A549 (cell line): ENCODE measurements at regions not wholly inside any gene's neighbourhood (a gene's known extent, or its start where the extent isn't known, plus 50 kb on each side); places are given as distances from the start of the nearest gene placed in this dataset.

Experiments
- ATAC-seq, 2 experiments: fragments of 200-7000 bp in 1 of 2; fragments of >200 bp in 1 of 2; cut with Nextera tagmentation in 1 of 2; cut with Tn5 transposase in 1 of 2; 3 replicates each; pipeline versions ENCODE4 v1.8.0 to v1.9.1; 2018 to 2020; ENCODE audit warnings: mild to moderate bottlenecking in 1 of 2, moderate library complexity in 1 of 2
- CTCF ChIA-PET: fragments of 300-600 bp; sonication (Branson Sonifier 250); formaldehyde crosslinking; extraction: SDS; loops from one replicate; lab custom pipeline; 2021; ENCODE audit warnings: antibody characterized with exemption, inconsistent platforms; lab: Yijun Ruan, JAX
- POLR2A ChIA-PET: fragments of 350-600 bp; formaldehyde crosslinking; extraction: SDS; loops from one replicate; lab custom pipeline; 2021; ENCODE audit warnings: antibody characterized with exemption, inconsistent platforms; lab: Yijun Ruan, JAX
- DNase-seq, 2 experiments: peaks; one replicate each; pipeline versions ENCODE4 v3.0.0 to v3.0.0-alpha.2; 2011 to 2016; ENCODE audit warnings: low read depth in 1 of 2, low spot score in 1 of 2
- FAIRE-seq: peaks from 2 replicates; lab custom pipeline; 2011; peaks lifted over from hg19 to GRCh38; lab: Jason Lieb, UNC
- H3K27ac ChIP-seq, 2 experiments: fragments of >200 bp; sonication (Bioruptor Twin); formaldehyde crosslinking; 3 replicates each; pipeline ENCODE4 v1.5.1; 2016 to 2017
- H3K4me1 ChIP-seq: fragments of >200 bp; sonication (Bioruptor Twin); formaldehyde crosslinking; 3 replicates; pipeline ENCODE4 v1.6.1; 2016
- H3K4me2 ChIP-seq: fragments of >200 bp; sonication (Bioruptor Twin); formaldehyde crosslinking; 3 replicates; pipeline ENCODE4 v1.6.1; 2016
- H3K4me3 ChIP-seq: fragments of >200 bp; sonication (Bioruptor Twin); formaldehyde crosslinking; 3 replicates; pipeline ENCODE4 v1.5.1; 2016
- H3K9me3 ChIP-seq: fragments of >200 bp; sonication (Bioruptor Twin); formaldehyde crosslinking; 3 replicates; pipeline ENCODE4 v1.6.1; 2016
- BCL3 ChIP-seq: fragments of >200 bp; sonication (Bioruptor Twin); formaldehyde crosslinking; IDR thresholded peaks from 3 replicates; pipeline ENCODE4 v1.6.1; 2016
- BHLHE40 ChIP-seq: IDR thresholded peaks from 2 replicates; pipeline ENCODE4 v1.6.1; 2012; ENCODE audit warnings: low read depth, low read length, inconsistent platforms
- CHD4 ChIP-seq: fragments of 200-600 bp; sonication (generic); IDR thresholded peaks from 2 replicates; pipeline ENCODE4 v1.6.1; 2016; ENCODE audit warnings: antibody characterized with exemption, mild to moderate bottlenecking, borderline replicate concordance
- EHF ChIP-seq: fragments of 250-450 bp; sonication (Bioruptor Pico); IDR thresholded peaks from 2 replicates; pipeline ENCODE4 v1.5.0; 2020; ENCODE audit warnings: mild to moderate bottlenecking
- ELK1 ChIP-seq: fragments of 150-350 bp; IDR thresholded peaks from 2 replicates; pipeline ENCODE4 v1.6.1; 2014; ENCODE audit warnings: low read depth, mild to moderate bottlenecking, low read length
- EP300 ChIP-seq, 2 experiments: fragments of >200 bp; sonication (Bioruptor Twin); formaldehyde crosslinking; IDR thresholded peaks; 2 replicates in 1 of 2; 3 replicates in 1 of 2; pipeline ENCODE4 v1.6.1; 2016 to 2017
- FOSL2 ChIP-seq, 2 experiments: fragments of 450-650 bp in 1 of 2; fragments of >200 bp in 1 of 2; sonication (Bioruptor Twin) in 1 of 2; formaldehyde crosslinking; IDR thresholded peaks; 2 replicates each; pipeline versions ENCODE4 v1.5.0 to v1.6.1; 2016 to 2020; ENCODE audit warnings: mild to moderate bottlenecking in 1 of 2, moderate library complexity in 1 of 2
- FOXS1 ChIP-seq: fragments of 250-450 bp; sonication (Bioruptor Pico); IDR thresholded peaks from 2 replicates; pipeline ENCODE4 v1.5.0; 2020; ENCODE audit warnings: mild to moderate bottlenecking, moderate library complexity
- HEYL ChIP-seq: fragments of 250-450 bp; sonication (Bioruptor Pico); IDR thresholded peaks from 2 replicates; pipeline ENCODE4 v1.8.0; 2021; ENCODE audit warnings: mild to moderate bottlenecking, moderate library complexity
- HOXA7 ChIP-seq: fragments of 250-450 bp; sonication (Bioruptor Pico); IDR thresholded peaks from 2 replicates; pipeline ENCODE4 v1.5.0; 2020; ENCODE audit warnings: mild to moderate bottlenecking, moderate library complexity
- JUNB ChIP-seq: fragments of >200 bp; sonication (Bioruptor Twin); formaldehyde crosslinking; IDR thresholded peaks from 2 replicates; pipeline ENCODE4 v1.6.1; 2016
- KDM1A ChIP-seq: fragments of 200-600 bp; sonication (generic); IDR thresholded peaks from 2 replicates; pipeline ENCODE4 v1.6.1; 2016; ENCODE audit warnings: low read depth, mild to moderate bottlenecking
- KDM5A ChIP-seq: fragments of 200-600 bp; sonication (generic); IDR thresholded peaks from 2 replicates; pipeline ENCODE4 v1.6.1; 2016; ENCODE audit warnings: antibody characterized with exemption, mild to moderate bottlenecking
- POLR2AphosphoS2 ChIP-seq: conservative IDR thresholded peaks from 2 replicates; pipeline ENCODE4 v1.6.1; 2012; ENCODE audit warnings: low read length, improper control_type of control experiment, inconsistent platforms
- RARB ChIP-seq: fragments of 250-450 bp; sonication (Bioruptor Pico); IDR thresholded peaks from 2 replicates; pipeline ENCODE4 v1.8.0; 2021; ENCODE audit warnings: mild to moderate bottlenecking, moderate library complexity
- RCOR1 ChIP-seq: fragments of 150-350 bp; IDR thresholded peaks from 2 replicates; pipeline ENCODE4 v1.6.1; 2014; ENCODE audit warnings: antibody characterized with exemption, low read length, low read depth
- RNF2 ChIP-seq: fragments of 200-600 bp; sonication (generic); IDR thresholded peaks from 2 replicates; pipeline ENCODE4 v1.6.1; 2016; ENCODE audit warnings: low read depth, mild to moderate bottlenecking, antibody characterized with exemption, moderate library complexity, borderline replicate concordance
- SREBF2 ChIP-seq: fragments of 450-650 bp; IDR thresholded peaks from 2 replicates; pipeline ENCODE4 v1.6.1; 2014; ENCODE audit warnings: mild to moderate bottlenecking, moderate library complexity
- TP53 ChIP-seq: fragments of 250-450 bp; sonication (Bioruptor Pico); IDR thresholded peaks from 2 replicates; pipeline ENCODE4 v1.5.0; 2021; ENCODE audit warnings: mild to moderate bottlenecking, moderate library complexity
- ZSCAN20 ChIP-seq: fragments of 250-450 bp; sonication (Bioruptor Pico); IDR thresholded peaks from 2 replicates; pipeline ENCODE4 v1.8.0; 2022; ENCODE audit warnings: mild to moderate bottlenecking, moderate library complexity
- TF ChIP-seq, protein P1 (sequence below): fragments of >200 bp; sonication (Bioruptor Twin); formaldehyde crosslinking; IDR thresholded peaks from 2 replicates; pipeline ENCODE4 v1.6.1; 2016
- TF ChIP-seq, protein P2 (sequence below): IDR thresholded peaks from 2 replicates; pipeline ENCODE4 v1.6.1; 2012; ENCODE audit warnings: low read depth, borderline replicate concordance

- Histone ChIP-seq H3K4me1 (peaks cover 16% of the 10 kb centered on the region; the same call in 2 of the 3 replicates), H3K27ac (no peak overlapping the region), H3K4me2 (no peak overlapping the region)
- no peak for ATAC-seq
- DNase-seq = no peak
- TF ChIP-seq FOXS1 (no peak), BCL3 (no peak), JUNB (no peak), RARB (CRISPR knock-in tag) (no peak), POLR2AphosphoS2 (no peak), EP300 (IDR thresholded peaks at IDR 0.05) (no peak), ELK1 (no peak), SREBF2 (no peak), HEYL (CRISPR knock-in tag) (no peak), CHD4 (no peak), HOXA7 (CRISPR knock-in tag) (no peak), RNF2 (no peak), TP53 (CRISPR knock-in tag) (no peak), KDM5A (no peak)
- TF ChIP-seq, protein P1, sequence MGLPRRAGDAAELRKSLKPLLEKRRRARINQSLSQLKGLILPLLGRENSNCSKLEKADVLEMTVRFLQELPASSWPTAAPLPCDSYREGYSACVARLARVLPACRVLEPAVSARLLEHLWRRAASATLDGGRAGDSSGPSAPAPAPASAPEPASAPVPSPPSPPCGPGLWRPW = no peak
- TF ChIP-seq, all 56 proteins: peak for 0
- Histone ChIP-seq H3K9me3 (no peaks in the 10 kb centered on the region), H3K4me3 (no peak overlapping the region)
- POLR2A ChIA-PET = no interaction called here
- FAIRE-seq = no peak
- CTCF ChIA-PET = no interaction called here
Observed at GRCh38 chr12:90510948-90511347, 444.0 kb downstream of the CCER1 start.

GRCh38 chr12:90504806-90505205 lies 450.2 kb downstream of the CCER1 start:
- no peak overlapping the region for H3K4me2 ChIP-seq
- DNase-seq = no peak
- no peaks in the 10 kb centered on the region for H3K9me3 ChIP-seq
- no peak overlapping the region for H3K4me3 ChIP-seq
- POLR2A ChIA-PET = no interaction called here
- ATAC-seq = no peak
- H3K27ac ChIP-seq = no peak overlapping the region
- H3K4me1 ChIP-seq = no peaks in the 10 kb centered on the region
- CTCF ChIA-PET = no interaction called here
- FAIRE-seq = no peak
- TF ChIP-seq ZSCAN20 (CRISPR knock-in tag) = no peak
- TF ChIP-seq RCOR1 = no peak
- no peak for TF ChIP-seq EHF (CRISPR knock-in tag)

- FAIRE-seq (no peak), DNase-seq (no peak), ATAC-seq (no peak)
- H3K4me1 ChIP-seq = no peaks in the 10 kb centered on the region
- TF ChIP-seq FOXS1 (no peak), EP300 (IDR thresholded peaks at IDR 0.05) (no peak), FOSL2 (IDR thresholded peaks at IDR 0.05) (no peak), FOSL2 (CRISPR knock-in tag; IDR thresholded peaks at IDR 0.05) (no peak), KDM1A (no peak), BHLHE40 (no peak)
- TF ChIP-seq, protein P2, sequence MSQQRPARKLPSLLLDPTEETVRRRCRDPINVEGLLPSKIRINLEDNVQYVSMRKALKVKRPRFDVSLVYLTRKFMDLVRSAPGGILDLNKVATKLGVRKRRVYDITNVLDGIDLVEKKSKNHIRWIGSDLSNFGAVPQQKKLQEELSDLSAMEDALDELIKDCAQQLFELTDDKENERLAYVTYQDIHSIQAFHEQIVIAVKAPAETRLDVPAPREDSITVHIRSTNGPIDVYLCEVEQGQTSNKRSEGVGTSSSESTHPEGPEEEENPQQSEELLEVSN = no peak
- H3K9me3 ChIP-seq = no peaks in the 10 kb centered on the region
- ChIA-PET CTCF (no interaction called here), POLR2A (no interaction called here)
- no peak overlapping the region for H3K4me3 ChIP-seq
- no peak overlapping the region for H3K27ac ChIP-seq
- H3K4me2 ChIP-seq = no peak overlapping the region
Observed at GRCh38 chr12:90502070-90502469, 452.9 kb downstream of the CCER1 start.
